ENCODE measurements at regions not wholly inside any gene's neighbourhood (a gene's known extent, or its start where the extent isn't known, plus 50 kb on each side); places are given as distances from the start of the nearest gene placed in this dataset.

GRCh38 chr2:41930807-41931566 lies 116.8 kb upstream of the PKDCC start (continued):
- no peak for TF ChIP-seq E2F4 (IDR thresholded peaks at IDR 0.05; ENCODE audit: low read depth, low read length)
- no peak for TF ChIP-seq PML (IDR thresholded peaks at IDR 0.05; ENCODE audit: low read length)
- TF ChIP-seq NKRF (conservative IDR thresholded peaks at IDR 0.05): no peak
- no peak for TF ChIP-seq SUPT20H (IDR thresholded peaks at IDR 0.05; ENCODE audit: borderline replicate concordance, control insufficient read depth, low read depth, low read length)
- TF ChIP-seq SUZ12 (IDR thresholded peaks at IDR 0.05; ENCODE audit: unreplicated experiment): no peak
- TF ChIP-seq ESRRA (IDR thresholded peaks at IDR 0.05; ENCODE audit: low read length): no peak
- no peak for TF ChIP-seq TBL1XR1 (IDR thresholded peaks at IDR 0.05; ENCODE audit: low read depth, low read length)
- TF ChIP-seq RCOR1 (conservative IDR thresholded peaks at IDR 0.05; ENCODE audit: low read depth, low read length): no peak
- no peak for TF ChIP-seq SREBF2 (IDR thresholded peaks at IDR 0.05; ENCODE audit: low read length)
- no peak for TF ChIP-seq FOXK2 (IDR thresholded peaks at IDR 0.05)
- TF ChIP-seq RELB (IDR thresholded peaks at IDR 0.05; ENCODE audit: low read depth): peak; percentile 47; the same call in 1 of the 2 replicates
- no peak for TF ChIP-seq ZNF24 (IDR thresholded peaks at IDR 0.05)
- peak; percentile 59 for TF ChIP-seq EED (IDR thresholded peaks at IDR 0.05; ENCODE audit: low read depth)
- no peak for TF ChIP-seq MYB (IDR thresholded peaks at IDR 0.05; ENCODE audit: borderline replicate concordance, low read depth, low read length)
- 0 out of 2 replicates have a peak, but pooled peaks have one; percentile 13 for TF ChIP-seq CREM (IDR thresholded peaks at IDR 0.05; ENCODE audit: low read depth)
- no peak for TF ChIP-seq RAD51 (IDR thresholded peaks at IDR 0.05)
- no peak for TF ChIP-seq HDAC6 (IDR thresholded peaks at IDR 0.05; ENCODE audit: unreplicated experiment)
- peak; percentile 53 for TF ChIP-seq PBX3 (IDR thresholded peaks at IDR 0.05; ENCODE audit: insufficient replicate concordance, low read depth, low read length)
- no peak for TF ChIP-seq HDAC2 (IDR thresholded peaks at IDR 0.05)
- no peak for TF ChIP-seq NFXL1 (IDR thresholded peaks at IDR 0.05; ENCODE audit: borderline replicate concordance)
- TF ChIP-seq STAT3 (IDR thresholded peaks at IDR 0.05; ENCODE audit: low read depth, low read length): no peak
- no peak; the same call in 1 of the 2 replicates for TF ChIP-seq NFIC (IDR thresholded peaks at IDR 0.05; ENCODE audit: low read depth, low read length)
- peak; percentile 64; the same call in 1 of the 2 replicates for TF ChIP-seq IRF4 (IDR thresholded peaks at IDR 0.05; ENCODE audit: low read depth, low read length)
- TF ChIP-seq IKZF2 (IDR thresholded peaks at IDR 0.05): peak in 1 of 2 experiments; percentile 55; a peak in 3 of 4 replicates
- TF ChIP-seq NR2F1 (conservative IDR thresholded peaks at IDR 0.05): peak; percentile 99

All from GM12878 (cell line).